ENCODE measurements at regions not wholly inside any gene's neighbourhood (a gene's known extent, or its start where the extent isn't known, plus 50 kb on each side); places are given as distances from the start of the nearest gene placed in this dataset.

GRCh38 chr1:209439828-209440227 is 143.7 kb upstream of the CAMK1G start:
- no peak overlapping the region for H3K4me3 ChIP-seq (replicated peaks; ENCODE audit: low read depth, low read length)
- DNase-seq (ENCODE audit: low read depth): no peak
- TF ChIP-seq CTCF (IDR thresholded peaks at IDR 0.05; ENCODE audit: low read length, missing control alignments): no peak

- no peak for DNase-seq (ENCODE audit: low read depth)
- no peak overlapping the region for H3K4me3 ChIP-seq (replicated peaks; ENCODE audit: low read depth, low read length)
- TF ChIP-seq CTCF (IDR thresholded peaks at IDR 0.05; ENCODE audit: low read length, missing control alignments): no peak
Observed at GRCh38 chr1:209443361-209443931, 140.1 kb upstream of the CAMK1G start.

- TF ChIP-seq CTCF (IDR thresholded peaks at IDR 0.05; ENCODE audit: low read length, missing control alignments): no peak
- no peak for DNase-seq (ENCODE audit: low read depth)
- no peak overlapping the region for H3K4me3 ChIP-seq (replicated peaks; ENCODE audit: low read depth, low read length)
Observed at GRCh38 chr1:209443975-209444651, 139.4 kb upstream of the CAMK1G start.

- no peak overlapping the region for H3K4me3 ChIP-seq (replicated peaks; ENCODE audit: low read depth, low read length)
- DNase-seq (ENCODE audit: low read depth): no peak
- no peak for TF ChIP-seq CTCF (IDR thresholded peaks at IDR 0.05; ENCODE audit: low read length, missing control alignments)
Observed at GRCh38 chr1:209444961-209445360, 138.6 kb upstream of the CAMK1G start.

GRCh38 chr1:209445576-209445975 is 137.9 kb upstream of the CAMK1G start:
- TF ChIP-seq CTCF (IDR thresholded peaks at IDR 0.05; ENCODE audit: low read length, missing control alignments): no peak
- no peak for DNase-seq (ENCODE audit: low read depth)
- H3K4me3 ChIP-seq (replicated peaks; ENCODE audit: low read depth, low read length): no peak overlapping the region

DNA sequence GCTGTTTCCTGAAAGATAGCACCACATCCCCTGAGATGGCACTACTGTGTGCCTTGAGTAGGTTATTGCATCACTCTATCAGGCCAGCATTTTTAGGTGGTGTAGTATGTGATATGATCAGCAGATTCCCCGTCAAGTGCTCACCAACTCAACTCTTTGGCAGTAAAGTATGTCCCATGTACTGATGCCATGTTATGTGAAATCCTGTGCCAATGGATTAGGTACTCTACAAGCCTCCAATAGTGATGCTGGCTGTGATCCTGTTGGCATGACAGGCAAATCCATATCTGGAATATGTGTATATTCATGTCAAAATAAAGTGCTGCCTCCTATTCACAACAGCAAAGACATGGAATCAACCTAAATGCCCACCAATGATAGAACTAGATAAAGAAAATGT is 137.2 kb upstream of the CAMK1G start:
- no peak for TF ChIP-seq CTCF (IDR thresholded peaks at IDR 0.05; ENCODE audit: low read length, missing control alignments)
- H3K4me3 ChIP-seq (replicated peaks; ENCODE audit: low read depth, low read length): no peak overlapping the region
- no peak for DNase-seq (ENCODE audit: low read depth)

All from fibroblast of pulmonary artery (primary cell).